Neural progenitor cell (in vitro differentiated cells): ENCODE measurements at regions not wholly inside any gene's neighbourhood (a gene's known extent, or its start where the extent isn't known, plus 50 kb on each side); places are given as distances from the start of the nearest gene placed in this dataset.
A peak's percentile ranks its signal among the peaks of the same experiment; 100 is the strongest.

ENCODE experiments used
- DNase-seq: peaks from one replicate; pipeline ENCODE4 v3.0.0-alpha.2; 2016; ENCODE audit warnings: low spot score
- H2AFZ ChIP-seq: fragments of 200-600 bp; sonication (generic); replicated peaks from 2 replicates; pipeline ENCODE4 v1.6.1; 2016; ENCODE audit warnings: antibody characterized with exemption
- H3F3A ChIP-seq: fragments of 200-600 bp; sonication (generic); 2 replicates; pipeline ENCODE4 v1.6.1; 2016; ENCODE audit warnings: antibody characterized with exemption, low read depth
- H3K27ac ChIP-seq: fragments of 200-600 bp; sonication (generic); 2 replicates; pipeline ENCODE4 v1.5.1; 2016; ENCODE audit warnings: mild to moderate bottlenecking
- H3K27me3 ChIP-seq: fragments of 200-600 bp; sonication (generic); 2 replicates; pipeline ENCODE4 v1.6.1; 2016; ENCODE audit warnings: mild to moderate bottlenecking, moderate library complexity
- H3K36me3 ChIP-seq: fragments of 200-600 bp; sonication (generic); 2 replicates; pipeline ENCODE4 v1.5.1; 2016
- H3K4me1 ChIP-seq: fragments of 200-600 bp; sonication (generic); 2 replicates; pipeline ENCODE4 v1.6.1; 2016; ENCODE audit warnings: mixed run types
- H3K4me2 ChIP-seq: fragments of 200-600 bp; sonication (generic); 2 replicates; pipeline ENCODE4 v1.6.1; 2016
- H3K4me3 ChIP-seq: fragments of 200-600 bp; sonication (generic); 2 replicates; pipeline ENCODE4 v1.5.1; 2016
- H3K79me2 ChIP-seq: fragments of 200-600 bp; sonication (generic); 2 replicates; pipeline ENCODE4 v1.6.1; 2016; ENCODE audit warnings: low read depth
- H3K9ac ChIP-seq: fragments of 200-600 bp; sonication (generic); 2 replicates; pipeline ENCODE4 v1.6.1; 2016
- H3K9me3 ChIP-seq: fragments of 200-600 bp; sonication (generic); 2 replicates; pipeline ENCODE4 v1.5.1; 2016; ENCODE audit warnings: low read depth
- H4K20me1 ChIP-seq: fragments of 200-600 bp; sonication (generic); 2 replicates; pipeline ENCODE4 v1.6.1; 2016; ENCODE audit warnings: low read depth
- H3K27ac Mint-ChIP-seq: 3 replicates; pipeline ENCODE4 v1.8.0; 2021; ENCODE audit warnings: mixed read lengths
- H3K27me3 Mint-ChIP-seq: 2 replicates; pipeline ENCODE4 v1.8.0; 2022; ENCODE audit warnings: low read depth, mild to moderate bottlenecking, inconsistent platforms, moderate library complexity, mixed read lengths; ENCODE audit not compliant: insufficient read depth
- H3K36me3 Mint-ChIP-seq: 3 replicates; pipeline ENCODE4 v1.8.0; 2021; ENCODE audit warnings: mixed read lengths
- H3K4me1 Mint-ChIP-seq: 3 replicates; pipeline ENCODE4 v1.8.0; 2021; ENCODE audit warnings: mixed read lengths
- H3K4me3 Mint-ChIP-seq: 3 replicates; pipeline ENCODE4 v1.8.0; 2021; ENCODE audit warnings: mild to moderate bottlenecking, moderate library complexity, mixed read lengths
- H3K9me3 Mint-ChIP-seq: 3 replicates; pipeline ENCODE4 v1.8.0; 2020; ENCODE audit warnings: mixed read lengths
- CTCF ChIP-seq: fragments of 200-600 bp; sonication (generic); IDR thresholded peaks from 2 replicates; pipeline ENCODE4 v1.5.1; 2017; ENCODE audit warnings: antibody characterized with exemption, mild to moderate bottlenecking
- EZH2 ChIP-seq: fragments of 200-600 bp; sonication (generic); IDR thresholded peaks from 2 replicates; pipeline ENCODE4 v1.6.1; 2017; ENCODE audit warnings: antibody characterized with exemption, mild to moderate bottlenecking, moderate library complexity
- EZH2phosphoT487 ChIP-seq: fragments of 200-600 bp; sonication (generic); IDR thresholded peaks from 2 replicates; pipeline ENCODE4 v1.6.1; 2017; ENCODE audit warnings: antibody characterized with exemption

- Histone ChIP-seq H3K4me2 (no peak overlapping the region), H3K9ac (no peak overlapping the region), H3K9me3 (no peaks in the 10 kb centered on the region), H2AFZ (no peak overlapping the region), H3K27ac (no peak overlapping the region), H3K79me2 (no peaks in the 10 kb centered on the region), H3K36me3 (no peaks in the 10 kb centered on the region), H3K4me3 (no peak overlapping the region), H3K4me1 (no peaks in the 10 kb centered on the region), H3F3A (no peaks in the 10 kb centered on the region), H4K20me1 (no peaks in the 10 kb centered on the region), H3K27me3 (no peaks in the 10 kb centered on the region)
- no peak for TF ChIP-seq EZH2phosphoT487
- Mint-ChIP-seq H3K36me3 (no peaks in the 10 kb centered on the region), H3K9me3 (no peaks in the 10 kb centered on the region), H3K27ac (no peak overlapping the region), H3K4me3 (no peak overlapping the region), H3K4me1 (peaks cover 4% of the 10 kb centered on the region), H3K27me3 (no peaks in the 10 kb centered on the region)
- no peak for DNase-seq
Observed at GRCh38 chr9:10835791-10836463, 223.1 kb upstream of the PTPRD start.

GRCh38 chr9:10843151-10843550 is 230.3 kb upstream of the PTPRD start:
- Histone ChIP-seq H3K27ac (no peak overlapping the region), H3F3A (no peaks in the 10 kb centered on the region), H3K79me2 (no peaks in the 10 kb centered on the region), H3K9ac (no peak overlapping the region), H3K4me3 (no peak overlapping the region), H3K4me2 (no peak overlapping the region), H3K4me1 (peaks cover 6% of the 10 kb centered on the region), H3K36me3 (peaks cover 3% of the 10 kb centered on the region), H2AFZ (no peak overlapping the region), H3K27me3 (no peaks in the 10 kb centered on the region), H4K20me1 (no peaks in the 10 kb centered on the region), H3K9me3 (no peaks in the 10 kb centered on the region)
- no peak for TF ChIP-seq EZH2phosphoT487
- no peak for TF ChIP-seq CTCF
- TF ChIP-seq EZH2 = no peak
- Mint-ChIP-seq H3K9me3 (peaks cover 2% of the 10 kb centered on the region), H3K4me3 (no peak overlapping the region), H3K36me3 (no peaks in the 10 kb centered on the region), H3K4me1 (peaks cover 7% of the 10 kb centered on the region), H3K27ac (no peak overlapping the region), H3K27me3 (no peaks in the 10 kb centered on the region)
- DNase-seq = peak; percentile 36

GRCh38 chr9:10855847-10856246 is 243.0 kb upstream of the PTPRD start:
- Histone ChIP-seq H3K4me1 (no peaks in the 10 kb centered on the region), H3K27ac (no peak overlapping the region), H3K4me2 (no peak overlapping the region), H3F3A (no peaks in the 10 kb centered on the region), H3K79me2 (no peaks in the 10 kb centered on the region), H3K9ac (no peak overlapping the region), H3K27me3 (no peaks in the 10 kb centered on the region), H3K4me3 (no peak overlapping the region), H4K20me1 (no peaks in the 10 kb centered on the region), H2AFZ (no peak overlapping the region), H3K9me3 (no peaks in the 10 kb centered on the region), H3K36me3 (no peaks in the 10 kb centered on the region)
- peak; percentile 63 for DNase-seq
- Mint-ChIP-seq H3K4me3 (no peak overlapping the region), H3K27me3 (no peaks in the 10 kb centered on the region), H3K36me3 (no peaks in the 10 kb centered on the region), H3K27ac (no peak overlapping the region), H3K9me3 (peaks cover 5% of the 10 kb centered on the region), H3K4me1 (no peaks in the 10 kb centered on the region)
- TF ChIP-seq CTCF (peak; percentile 72), EZH2phosphoT487 (no peak)

- no peaks in the 10 kb centered on the region for H3K36me3 ChIP-seq
- no peaks in the 10 kb centered on the region for H4K20me1 ChIP-seq
- peak overlapping the region; percentile 29 for H2AFZ ChIP-seq
- Mint-ChIP-seq H3K4me1 (no peaks in the 10 kb centered on the region), H3K9me3 (peaks cover 5% of the 10 kb centered on the region), H3K36me3 (no peaks in the 10 kb centered on the region), H3K27ac (no peak overlapping the region), H3K4me3 (no peak overlapping the region), H3K27me3 (no peaks in the 10 kb centered on the region)
- no peaks in the 10 kb centered on the region for H3K4me1 ChIP-seq
- no peaks in the 10 kb centered on the region for H3K9me3 ChIP-seq
- no peak overlapping the region for H3K27ac ChIP-seq
- H3K4me3 ChIP-seq = no peak overlapping the region
- H3K9ac ChIP-seq = no peak overlapping the region
- no peak for DNase-seq
- no peaks in the 10 kb centered on the region for H3K79me2 ChIP-seq
- H3F3A ChIP-seq = no peaks in the 10 kb centered on the region
- no peak overlapping the region for H3K4me2 ChIP-seq
- H3K27me3 ChIP-seq = no peaks in the 10 kb centered on the region
- TF ChIP-seq CTCF (no peak), EZH2 (no peak), EZH2phosphoT487 (no peak)
Observed at GRCh38 chr9:10858817-10859216, 246.0 kb upstream of the PTPRD start.
